ENCODE measurements at regions not wholly inside any gene's neighbourhood (a gene's known extent, or its start where the extent isn't known, plus 50 kb on each side); places are given as distances from the start of the nearest gene placed in this dataset.

GRCh38 chr5:136435946-136436543, 70.7 kb upstream of the TRPC7 start:
- Histone ChIP-seq H3K36me3 (no peaks in the 10 kb centered on the region), H3K27ac (no peak overlapping the region), H3K4me3 (no peak overlapping the region), H3K27me3 (no peaks in the 10 kb centered on the region), H3K4me1 (no peaks in the 10 kb centered on the region), H3K9me3 (no peaks in the 10 kb centered on the region)
- no peak for TF ChIP-seq CTCF (IDR thresholded peaks at IDR 0.05)
- DNase-seq (ENCODE audit: low spot score in 2 of 2) = no peak
- intact Hi-C loops (cut with DNase I) = no loop called here

- TF ChIP-seq CTCF (IDR thresholded peaks at IDR 0.05) = no peak
- no peaks in the 10 kb centered on the region for H3K36me3 ChIP-seq
- no peaks in the 10 kb centered on the region for H3K4me1 ChIP-seq
- no peaks in the 10 kb centered on the region for H3K27me3 ChIP-seq
- no peak overlapping the region for H3K4me3 ChIP-seq
- intact Hi-C loops (cut with DNase I) = no loop called here
- no peak overlapping the region for H3K27ac ChIP-seq
- H3K9me3 ChIP-seq = no peaks in the 10 kb centered on the region
- no peak for DNase-seq (ENCODE audit: low spot score in 2 of 2)
Measured at GRCh38 chr5:136434795-136435194, 69.5 kb upstream of the TRPC7 start.

GRCh38 chr5:136432705-136433104, 67.4 kb upstream of the TRPC7 start:
- no peak for DNase-seq (ENCODE audit: low spot score in 2 of 2)
- intact Hi-C loops (cut with DNase I) = no loop called here
- Histone ChIP-seq H3K36me3 (no peaks in the 10 kb centered on the region), H3K9me3 (no peaks in the 10 kb centered on the region), H3K27me3 (no peaks in the 10 kb centered on the region), H3K4me1 (no peaks in the 10 kb centered on the region), H3K4me3 (no peak overlapping the region), H3K27ac (no peak overlapping the region)
- TF ChIP-seq CTCF (IDR thresholded peaks at IDR 0.05) = no peak

GRCh38 chr5:136430081-136430480, 64.7 kb upstream of the TRPC7 start:
- TF ChIP-seq CTCF (IDR thresholded peaks at IDR 0.05) = no peak
- H3K27me3 ChIP-seq = no peaks in the 10 kb centered on the region
- H3K9me3 ChIP-seq = no peaks in the 10 kb centered on the region
- no peak overlapping the region for H3K4me3 ChIP-seq
- DNase-seq (ENCODE audit: low spot score in 2 of 2) = no peak
- intact Hi-C loops (cut with DNase I) = no loop called here
- H3K27ac ChIP-seq = no peak overlapping the region
- H3K36me3 ChIP-seq = no peaks in the 10 kb centered on the region
- no peaks in the 10 kb centered on the region for H3K4me1 ChIP-seq

GRCh38 chr5:136427426-136427825, 62.1 kb upstream of the TRPC7 start:
- intact Hi-C loops (cut with DNase I) = no loop called here

More at GRCh38 chr5:136427426-136427825, 62.1 kb upstream of the TRPC7 start:
- Histone ChIP-seq H3K27me3 (no peaks in the 10 kb centered on the region), H3K4me1 (no peaks in the 10 kb centered on the region), H3K27ac (no peak overlapping the region), H3K36me3 (no peaks in the 10 kb centered on the region), H3K4me3 (no peak overlapping the region), H3K9me3 (no peaks in the 10 kb centered on the region)
- no peak for TF ChIP-seq CTCF (IDR thresholded peaks at IDR 0.05)
- no peak for DNase-seq (ENCODE audit: low spot score in 2 of 2)

Data from ascending aorta (tissue), 2 donors.